GM12891 (cell line): ENCODE measurements at regions not wholly inside any gene's neighbourhood (a gene's known extent, or its start where the extent isn't known, plus 50 kb on each side); places are given as distances from the start of the nearest gene placed in this dataset.

Experiments
- PAX5 ChIP-seq: IDR thresholded peaks from 2 replicates; pipeline ENCODE4 v1.6.1; 2011; ENCODE audit warnings: low read length, moderate library complexity, mild to moderate bottlenecking; ENCODE audit not compliant: insufficient read depth, severe bottlenecking
- POLR2A ChIP-seq: IDR thresholded peaks from 2 replicates; pipeline ENCODE4 v1.6.1; 2011; ENCODE audit warnings: low read depth, low read length, control low read depth
- POLR2AphosphoS5 ChIP-seq: IDR thresholded peaks from 2 replicates; pipeline ENCODE4 v1.6.1; 2011; ENCODE audit warnings: low read depth, low read length, control low read depth
- POU2F2 ChIP-seq: IDR thresholded peaks from 2 replicates; pipeline ENCODE4 v1.6.1; 2011; ENCODE audit warnings: low read depth, mild to moderate bottlenecking, control low read depth, low read length, moderate library complexity
- SPI1 ChIP-seq: IDR thresholded peaks from 2 replicates; pipeline ENCODE4 v1.6.1; 2011; ENCODE audit warnings: low read depth, low read length, control low read depth
- TAF1 ChIP-seq: IDR thresholded peaks from 2 replicates; pipeline ENCODE4 v1.6.1; 2011; ENCODE audit warnings: low read depth, low read length, control low read depth

- TF ChIP-seq SPI1 (no peak), POLR2AphosphoS5 (no peak), POLR2A (no peak), TAF1 (no peak), POU2F2 (no peak), PAX5 (no peak)
Measured at GRCh38 chr5:14036947-14037346, 92.5 kb upstream of the DNAH5 start.
